Hepatocyte (in vitro differentiated cells): ENCODE measurements at regions not wholly inside any gene's neighbourhood (a gene's known extent, or its start where the extent isn't known, plus 50 kb on each side); places are given as distances from the start of the nearest gene placed in this dataset.

Experiments used
- CTCF ChIP-seq: fragments of 200-600 bp; sonication (generic); IDR thresholded peaks from 2 replicates; pipeline ENCODE4 v1.5.1; 2016; ENCODE audit warnings: antibody characterized with exemption, mild to moderate bottlenecking; ENCODE audit not compliant: poor library complexity
- EZH2phosphoT487 ChIP-seq: fragments of 200-600 bp; sonication (generic); IDR thresholded peaks from one replicate; pipeline ENCODE4 v1.6.1; 2018; ENCODE audit warnings: antibody characterized with exemption, mild to moderate bottlenecking, low read depth, moderate library complexity; ENCODE audit not compliant: unreplicated experiment, severe bottlenecking

- no peak for TF ChIP-seq CTCF
- no peak for TF ChIP-seq EZH2phosphoT487
These were observed 90.1 kb downstream of the ANKRD10 start for GRCh38 chr13:110824702-110825300.
